Loucy (cell line): ENCODE measurements at regions not wholly inside any gene's neighbourhood (a gene's known extent, or its start where the extent isn't known, plus 50 kb on each side); places are given as distances from the start of the nearest gene placed in this dataset.
"Not testable (repeated sequence)": the region's sequence is repeated elsewhere in the genome, so short reads cannot be mapped to it uniquely, and the experiment has no call there.

Experiments used
- H2AFZ ChIP-seq: fragments of 200-600 bp; sonication (generic); 2 replicates; pipeline ENCODE4 v1.6.0; 2016; ENCODE audit warnings: antibody characterized with exemption, mild to moderate bottlenecking, low read length, moderate library complexity
- H3F3A ChIP-seq: fragments of 200-600 bp; 2 replicates; pipeline ENCODE4 v1.6.0; 2016; ENCODE audit warnings: antibody characterized with exemption, low read depth, mild to moderate bottlenecking
- H3K27me3 ChIP-seq: fragments of 200-600 bp; sonication (generic); 2 replicates; pipeline ENCODE4 v1.6.1; 2014; ENCODE audit warnings: low read length, mild to moderate bottlenecking; ENCODE audit not compliant: insufficient read depth, poor library complexity, severe bottlenecking
- H3K36me3 ChIP-seq: fragments of 200-600 bp; sonication (generic); 2 replicates; pipeline ENCODE4 v1.6.1; 2016; ENCODE audit warnings: low read length; ENCODE audit not compliant: insufficient read depth
- H3K4me1 ChIP-seq: fragments of 200-600 bp; sonication (generic); 2 replicates; pipeline ENCODE4 v1.5.1; 2014; ENCODE audit warnings: low read length, mild to moderate bottlenecking; ENCODE audit not compliant: insufficient read depth, poor library complexity, severe bottlenecking
- H3K4me2 ChIP-seq: fragments of 200-600 bp; sonication (generic); 2 replicates; pipeline ENCODE4 v1.6.0; 2014; ENCODE audit warnings: antibody characterized with exemption, low read length, low read depth, mild to moderate bottlenecking; ENCODE audit not compliant: poor library complexity, severe bottlenecking
- H3K4me3 ChIP-seq: fragments of 200-600 bp; sonication (generic); 2 replicates; pipeline ENCODE4 v1.5.1; 2014; ENCODE audit warnings: low read length, mild to moderate bottlenecking, mixed read lengths; ENCODE audit not compliant: poor library complexity, severe bottlenecking
- H3K79me2 ChIP-seq: fragments of 200-600 bp; sonication (generic); 2 replicates; pipeline ENCODE4 v1.6.1; 2014; ENCODE audit warnings: low read length; ENCODE audit not compliant: insufficient read depth
- H3K9ac ChIP-seq: fragments of 200-600 bp; sonication (generic); 2 replicates; pipeline ENCODE4 v1.6.0; 2014; ENCODE audit warnings: mild to moderate bottlenecking, low read depth, low read length, moderate library complexity; ENCODE audit not compliant: poor library complexity, severe bottlenecking
- H3K9me2 ChIP-seq: fragments of 200-600 bp; sonication (generic); replicated peaks from 2 replicates; pipeline ENCODE4 v1.6.1; 2016; ENCODE audit warnings: low read depth, low read length, mixed read lengths
- H3K9me3 ChIP-seq: fragments of 200-600 bp; sonication (generic); 2 replicates; pipeline ENCODE4 v1.6.1; 2014; ENCODE audit warnings: mild to moderate bottlenecking, antibody characterized with exemption, low read length, low read depth; ENCODE audit not compliant: insufficient read depth
- H4K20me1 ChIP-seq: fragments of 200-600 bp; sonication (generic); 2 replicates; pipeline ENCODE4 v1.6.0; 2014; ENCODE audit warnings: antibody characterized with exemption, low read length, mild to moderate bottlenecking; ENCODE audit not compliant: insufficient read depth, poor library complexity, severe bottlenecking
- EZH2phosphoT487 ChIP-seq: fragments of 200-600 bp; IDR thresholded peaks from 2 replicates; pipeline ENCODE4 v1.6.1; 2018; ENCODE audit warnings: antibody characterized with exemption, mild to moderate bottlenecking, moderate library complexity, borderline replicate concordance
- TF ChIP-seq, protein P1 (sequence below): fragments of 200-600 bp; sonication (generic); conservative IDR thresholded peaks from 2 replicates; pipeline ENCODE4 v1.5.1; 2014; ENCODE audit warnings: mild to moderate bottlenecking, antibody characterized with exemption, low read length

DNA sequence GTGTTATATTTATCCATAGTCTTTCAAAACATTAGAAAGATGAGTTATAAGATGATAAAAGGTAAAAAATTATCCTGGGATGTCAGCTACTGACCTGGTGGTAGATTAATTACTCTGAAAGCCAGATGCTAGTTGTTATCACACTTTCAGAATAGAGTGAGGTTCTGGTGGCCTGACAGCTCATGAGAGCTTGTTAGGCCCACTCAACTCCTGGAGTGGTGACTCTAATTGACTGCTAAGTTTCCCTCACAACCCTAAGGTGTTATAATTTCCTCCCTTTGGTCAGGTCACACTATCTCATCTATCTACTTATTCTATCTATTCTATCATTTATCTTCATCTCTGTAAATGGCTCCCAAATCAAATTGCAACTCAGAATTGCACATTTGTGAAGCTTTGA is 90.1 kb downstream of the ZNF648 start:
- no peaks in the 10 kb centered on the region for H3F3A ChIP-seq
- no peaks in the 10 kb centered on the region for H3K79me2 ChIP-seq
- H3K4me3 ChIP-seq, result no peak overlapping the region
- H3K4me2 ChIP-seq, result no peak overlapping the region
- H3K9me2 ChIP-seq, result no peaks in the 10 kb centered on the region
- H3K4me1 ChIP-seq, result no peaks in the 10 kb centered on the region
- H3K27me3 ChIP-seq, result no peaks in the 10 kb centered on the region
- no peaks in the 10 kb centered on the region for H3K36me3 ChIP-seq
- H2AFZ ChIP-seq, result no peak overlapping the region
- H3K9ac ChIP-seq, result no peak overlapping the region
- TF ChIP-seq, protein P1, sequence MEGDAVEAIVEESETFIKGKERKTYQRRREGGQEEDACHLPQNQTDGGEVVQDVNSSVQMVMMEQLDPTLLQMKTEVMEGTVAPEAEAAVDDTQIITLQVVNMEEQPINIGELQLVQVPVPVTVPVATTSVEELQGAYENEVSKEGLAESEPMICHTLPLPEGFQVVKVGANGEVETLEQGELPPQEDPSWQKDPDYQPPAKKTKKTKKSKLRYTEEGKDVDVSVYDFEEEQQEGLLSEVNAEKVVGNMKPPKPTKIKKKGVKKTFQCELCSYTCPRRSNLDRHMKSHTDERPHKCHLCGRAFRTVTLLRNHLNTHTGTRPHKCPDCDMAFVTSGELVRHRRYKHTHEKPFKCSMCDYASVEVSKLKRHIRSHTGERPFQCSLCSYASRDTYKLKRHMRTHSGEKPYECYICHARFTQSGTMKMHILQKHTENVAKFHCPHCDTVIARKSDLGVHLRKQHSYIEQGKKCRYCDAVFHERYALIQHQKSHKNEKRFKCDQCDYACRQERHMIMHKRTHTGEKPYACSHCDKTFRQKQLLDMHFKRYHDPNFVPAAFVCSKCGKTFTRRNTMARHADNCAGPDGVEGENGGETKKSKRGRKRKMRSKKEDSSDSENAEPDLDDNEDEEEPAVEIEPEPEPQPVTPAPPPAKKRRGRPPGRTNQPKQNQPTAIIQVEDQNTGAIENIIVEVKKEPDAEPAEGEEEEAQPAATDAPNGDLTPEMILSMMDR, result no peak
- TF ChIP-seq EZH2phosphoT487, result no peak
- H3K9me3 ChIP-seq, result no peaks in the 10 kb centered on the region
- no peaks in the 10 kb centered on the region for H4K20me1 ChIP-seq

DNA sequence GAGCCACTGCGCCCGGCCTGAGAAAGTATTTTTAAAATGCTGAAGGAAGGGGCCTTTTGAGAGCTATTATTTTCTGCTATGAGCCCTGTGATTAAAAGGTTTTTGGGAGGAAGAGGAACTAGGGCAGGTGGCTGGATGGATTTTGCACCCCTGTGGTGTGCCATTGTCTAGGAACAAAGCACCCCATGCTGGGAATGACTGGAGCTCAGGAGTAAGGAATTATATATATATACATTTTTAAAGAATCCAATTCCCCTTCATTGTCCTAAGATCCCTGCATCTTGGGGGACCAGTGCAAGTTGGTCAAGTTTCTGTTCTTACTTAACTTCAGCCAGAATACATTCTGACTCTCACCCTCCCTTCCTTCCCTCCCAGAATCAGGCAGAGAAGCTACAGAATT is 91.6 kb downstream of the ZNF648 start:
- no peak overlapping the region for H3K4me3 ChIP-seq
- H2AFZ ChIP-seq, result no peak overlapping the region
- H4K20me1 ChIP-seq, result no peaks in the 10 kb centered on the region
- TF ChIP-seq, protein P1, result no peak
- no peaks in the 10 kb centered on the region for H3K36me3 ChIP-seq
- H3K4me2 ChIP-seq, result no peak overlapping the region
- no peaks in the 10 kb centered on the region for H3K9me3 ChIP-seq
- H3K27me3 ChIP-seq, result no peaks in the 10 kb centered on the region
- H3K9me2 ChIP-seq, result no peaks in the 10 kb centered on the region
- H3F3A ChIP-seq, result no peaks in the 10 kb centered on the region
- no peaks in the 10 kb centered on the region for H3K79me2 ChIP-seq
- no peak overlapping the region for H3K9ac ChIP-seq
- no peaks in the 10 kb centered on the region for H3K4me1 ChIP-seq

DNA sequence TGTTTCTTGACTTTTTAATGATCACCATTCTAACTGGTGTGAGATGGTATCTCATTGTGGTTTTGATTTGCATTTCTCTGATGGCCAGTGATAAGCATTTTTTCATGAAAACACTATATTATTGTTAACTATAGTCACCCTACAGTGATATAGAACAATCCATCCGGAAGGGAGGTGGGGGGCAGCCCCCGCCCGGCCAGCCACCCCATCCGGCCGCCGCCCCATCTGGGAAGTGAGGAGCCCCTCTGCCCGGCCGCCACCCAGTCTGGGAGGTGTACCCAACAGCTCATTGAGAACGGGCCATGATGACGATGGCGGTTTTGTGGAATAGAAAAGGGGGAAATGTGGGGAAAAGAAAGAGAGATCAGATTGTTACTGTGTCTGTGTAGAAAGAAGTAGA is 106.8 kb downstream of the ZNF648 start:
- H3K36me3 ChIP-seq, H3K4me3 ChIP-seq, H4K20me1 ChIP-seq, H2AFZ ChIP-seq, H3K9ac ChIP-seq, H3K4me1 ChIP-seq, H3F3A ChIP-seq, H3K27me3 ChIP-seq, H3K4me2 ChIP-seq, H3K9me2 ChIP-seq, H3K9me3 ChIP-seq, H3K79me2 ChIP-seq: not testable (repeated sequence)

DNA sequence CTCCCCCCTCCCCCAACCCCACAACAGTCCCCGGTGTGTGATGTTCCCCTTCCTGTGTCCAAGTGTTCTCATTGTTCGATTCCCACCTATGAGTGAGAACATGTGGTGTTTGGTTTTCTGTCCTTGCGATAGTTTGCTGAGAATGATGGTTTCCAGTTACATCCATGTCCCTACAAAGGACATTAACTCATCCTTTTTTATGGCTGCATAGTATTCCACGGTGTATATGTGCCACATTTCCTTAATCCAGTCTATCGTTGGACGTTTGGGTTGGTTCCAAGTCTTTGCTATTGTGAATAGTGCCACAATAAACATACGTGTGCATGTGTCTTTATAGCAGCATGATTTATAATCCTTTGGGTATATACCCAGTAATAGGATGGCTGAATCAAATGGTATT is 107.3 kb downstream of the ZNF648 start:
- H2AFZ ChIP-seq, H3K9me2 ChIP-seq, H3K27me3 ChIP-seq, H3K79me2 ChIP-seq, H3K9me3 ChIP-seq, H3K4me3 ChIP-seq, H3K4me2 ChIP-seq, H3K9ac ChIP-seq, H4K20me1 ChIP-seq, H3F3A ChIP-seq, H3K36me3 ChIP-seq, H3K4me1 ChIP-seq: not testable (repeated sequence)
